ENCODE measurements at regions not wholly inside any gene's neighbourhood (a gene's known extent, or its start where the extent isn't known, plus 50 kb on each side); places are given as distances from the start of the nearest gene placed in this dataset.

DNA sequence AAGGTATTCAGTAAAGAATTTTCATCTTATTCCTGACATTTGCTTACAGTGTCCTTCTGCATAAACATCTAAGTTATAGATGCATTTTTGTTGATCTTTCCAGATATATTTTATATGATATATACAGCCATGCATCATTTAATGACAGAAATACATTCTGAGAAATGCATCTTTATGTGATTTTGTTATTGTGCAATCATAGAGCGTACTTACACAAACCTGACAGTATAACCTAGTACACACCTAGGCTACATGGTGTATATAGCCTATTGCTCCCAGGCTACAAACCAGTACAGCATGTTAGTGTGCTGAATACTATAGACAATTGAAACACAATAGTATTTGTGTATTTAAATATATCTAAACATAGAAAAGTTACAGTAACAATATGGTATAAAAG, 642.0 kb downstream of the XPNPEP1 start:
- no peaks in the 10 kb centered on the region for H3K27me3 ChIP-seq
- intact Hi-C loops (cut with DNase I): no loop called here
- H3K4me3 ChIP-seq: no peak overlapping the region
- no peak for TF ChIP-seq POLR2A (IDR thresholded peaks at IDR 0.05)
- TF ChIP-seq, protein P1, sequence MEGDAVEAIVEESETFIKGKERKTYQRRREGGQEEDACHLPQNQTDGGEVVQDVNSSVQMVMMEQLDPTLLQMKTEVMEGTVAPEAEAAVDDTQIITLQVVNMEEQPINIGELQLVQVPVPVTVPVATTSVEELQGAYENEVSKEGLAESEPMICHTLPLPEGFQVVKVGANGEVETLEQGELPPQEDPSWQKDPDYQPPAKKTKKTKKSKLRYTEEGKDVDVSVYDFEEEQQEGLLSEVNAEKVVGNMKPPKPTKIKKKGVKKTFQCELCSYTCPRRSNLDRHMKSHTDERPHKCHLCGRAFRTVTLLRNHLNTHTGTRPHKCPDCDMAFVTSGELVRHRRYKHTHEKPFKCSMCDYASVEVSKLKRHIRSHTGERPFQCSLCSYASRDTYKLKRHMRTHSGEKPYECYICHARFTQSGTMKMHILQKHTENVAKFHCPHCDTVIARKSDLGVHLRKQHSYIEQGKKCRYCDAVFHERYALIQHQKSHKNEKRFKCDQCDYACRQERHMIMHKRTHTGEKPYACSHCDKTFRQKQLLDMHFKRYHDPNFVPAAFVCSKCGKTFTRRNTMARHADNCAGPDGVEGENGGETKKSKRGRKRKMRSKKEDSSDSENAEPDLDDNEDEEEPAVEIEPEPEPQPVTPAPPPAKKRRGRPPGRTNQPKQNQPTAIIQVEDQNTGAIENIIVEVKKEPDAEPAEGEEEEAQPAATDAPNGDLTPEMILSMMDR (IDR thresholded peaks at IDR 0.05): no peak
- H3K4me1 ChIP-seq: no peaks in the 10 kb centered on the region
- 81 to 88% (median 85%) methylated on average over 1 of the region's 1 CpG for WGBS, 4 donors
- DNase-seq (no peak), ATAC-seq (no peak)
- H3K36me3 ChIP-seq: no peaks in the 10 kb centered on the region
- no peak overlapping the region for H3K27ac ChIP-seq
- H3K9me3 ChIP-seq: no peaks in the 10 kb centered on the region

DNA sequence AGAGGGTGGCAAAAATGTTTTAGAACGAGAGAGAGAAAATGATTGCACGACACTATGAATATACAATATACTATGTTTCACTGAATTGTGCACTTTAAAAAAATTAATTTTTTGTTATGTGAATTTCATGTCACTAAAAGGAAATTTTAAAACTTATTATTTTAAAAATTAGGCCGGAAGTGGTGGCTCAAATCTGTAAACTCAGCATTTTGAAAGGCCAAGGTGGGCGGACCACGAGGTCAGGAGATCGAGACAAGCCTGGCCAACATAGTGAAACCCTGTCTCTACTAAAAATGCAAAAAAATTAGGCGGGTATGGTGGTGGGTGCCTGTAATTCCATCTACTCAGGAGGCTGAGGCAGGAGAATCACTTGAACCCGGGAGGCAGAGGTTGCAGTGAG, 642.5 kb downstream of the XPNPEP1 start:
- WGBS, 4 donors: 82 to 88% (median 85%) methylated on average over 8 of the region's 8 CpGs
- Histone ChIP-seq H3K27ac (no peak overlapping the region), H3K4me1 (no peaks in the 10 kb centered on the region), H3K4me3 (no peak overlapping the region), H3K36me3 (no peaks in the 10 kb centered on the region), H3K9me3 (no peaks in the 10 kb centered on the region), H3K27me3 (no peaks in the 10 kb centered on the region)
- no peak for TF ChIP-seq POLR2A (IDR thresholded peaks at IDR 0.05)
- TF ChIP-seq, protein P1 (IDR thresholded peaks at IDR 0.05): no peak
- intact Hi-C loops (cut with DNase I): no loop called here
- DNase-seq (no peak), ATAC-seq (no peak)

DNA sequence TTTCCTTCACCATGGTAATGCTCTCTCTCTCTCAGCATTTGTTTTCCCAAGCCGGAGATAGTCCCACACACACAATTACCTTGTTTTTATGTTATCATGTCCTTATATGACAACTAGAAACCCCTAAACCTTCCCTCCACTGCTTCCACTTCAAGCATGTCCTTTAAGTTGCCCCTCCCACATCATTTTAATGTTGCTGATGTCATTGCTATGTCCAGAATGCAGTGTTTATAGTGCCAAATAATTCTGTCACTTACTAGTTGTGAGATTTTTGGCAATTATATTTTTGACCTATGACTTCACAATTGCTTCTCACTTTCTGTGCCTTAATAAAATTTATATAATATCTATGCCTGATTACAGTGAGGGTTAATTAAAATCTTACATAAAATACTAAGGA, 645.9 kb downstream of the XPNPEP1 start:
- no peak for DNase-seq
- WGBS, 4 donors: 62 to 76% (median 74%) methylated on average over 1 of the region's 1 CpG
- intact Hi-C loops (cut with DNase I): no loop called here
- no peak for ATAC-seq
- Histone ChIP-seq H3K9me3 (no peaks in the 10 kb centered on the region), H3K36me3 (no peaks in the 10 kb centered on the region), H3K4me1 (no peaks in the 10 kb centered on the region), H3K27me3 (no peaks in the 10 kb centered on the region), H3K27ac (no peak overlapping the region), H3K4me3 (no peak overlapping the region)
- no peak for TF ChIP-seq POLR2A (IDR thresholded peaks at IDR 0.05)
- TF ChIP-seq, protein P1 (IDR thresholded peaks at IDR 0.05): no peak

DNA sequence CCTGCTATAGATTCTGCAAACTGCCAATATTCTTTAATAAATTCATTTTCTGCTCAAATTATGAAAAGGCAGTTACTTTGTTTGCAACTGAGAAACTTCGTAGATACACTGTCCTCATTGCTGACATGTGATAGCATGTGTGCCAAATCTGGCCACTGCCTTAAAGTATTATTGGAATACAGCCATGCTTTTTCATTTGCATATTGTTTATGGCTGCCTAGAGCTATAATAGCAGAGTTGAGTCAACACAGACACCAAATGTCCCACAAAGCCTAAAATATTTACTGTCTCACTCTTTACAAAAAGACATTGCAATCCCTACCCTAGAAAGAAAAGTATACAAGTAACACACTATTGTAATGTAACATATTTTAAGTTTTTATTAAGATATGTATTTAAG, 647.4 kb downstream of the XPNPEP1 start:
- no peak overlapping the region for H3K27ac ChIP-seq
- no peaks in the 10 kb centered on the region for H3K27me3 ChIP-seq
- H3K4me1 ChIP-seq: no peaks in the 10 kb centered on the region
- TF ChIP-seq, protein P1 (IDR thresholded peaks at IDR 0.05): no peak
- TF ChIP-seq POLR2A (IDR thresholded peaks at IDR 0.05): no peak
- ATAC-seq: no peak
- WGBS, 4 donors: 1 to 21% (median 12%) methylated on average over 1 of the region's 1 CpG
- no peak for DNase-seq
- intact Hi-C loops (cut with DNase I): no loop called here
- H3K36me3 ChIP-seq: no peaks in the 10 kb centered on the region
- no peak overlapping the region for H3K4me3 ChIP-seq
- H3K9me3 ChIP-seq: no peaks in the 10 kb centered on the region

Data from heart left ventricle (tissue), 16 donors.